HG02852 (cell line): ENCODE measurements at regions not wholly inside any gene's neighbourhood (a gene's known extent, or its start where the extent isn't known, plus 50 kb on each side); places are given as distances from the start of the nearest gene placed in this dataset.

Experiments
- ATAC-seq: cut with Tn5 transposase; IDR thresholded peaks from one replicate; pipeline ENCODE4 v1.9.1; 2021; ENCODE audit warnings: mild to moderate bottlenecking, moderate library complexity; ENCODE audit not compliant: unreplicated experiment

GRCh38 chr11:87374038-87374807 lies 336.5 kb downstream of the TMEM135 start:
- ATAC-seq, result no peak
